Gastrocnemius medialis (tissue), 4 donors: ENCODE measurements at regions not wholly inside any gene's neighbourhood (a gene's known extent, or its start where the extent isn't known, plus 50 kb on each side); places are given as distances from the start of the nearest gene placed in this dataset.
A peak's percentile ranks its signal among the peaks of the same experiment; 100 is the strongest.

ENCODE experiments used
- ATAC-seq, 2 donors: fragments of 150-250 bp; one replicate each; pipeline ENCODE4 v1.9.1; 2016
- DNase-seq, 2 donors: peaks; one replicate each; pipeline ENCODE4 v3.0.0-alpha.2; 2019
- H3K27ac ChIP-seq, 4 donors: fragments of 200-600 bp; sonication (generic); 1 replicate in 1 of 4; 2 replicates in 3 of 4; pipeline ENCODE4 v1.5.1; 2016 to 2018; ENCODE audit warnings: mild to moderate bottlenecking in 2 of 4, moderate library complexity in 1 of 4
- H3K27me3 ChIP-seq, 3 donors: fragments of 200-600 bp; sonication (generic) in 2 of 3; 1 replicate in 1 of 3; 2 replicates in 2 of 3; pipeline versions ENCODE4 v1.5.1 to v1.6.0; 2016 to 2019; ENCODE audit warnings: mild to moderate bottlenecking in 1 of 3, moderate library complexity in 1 of 3
- H3K36me3 ChIP-seq, 2 donors: fragments of 200-600 bp; sonication (generic) in 1 of 2; one replicate each; pipeline ENCODE4 v1.5.1; 2017 to 2018
- H3K4me1 ChIP-seq, 2 donors: fragments of 200-600 bp; sonication (generic) in 1 of 2; one replicate each; pipeline ENCODE4 v1.5.1; 2016 to 2017; ENCODE audit warnings: mild to moderate bottlenecking in 2 of 2
- H3K4me3 ChIP-seq, 4 donors: fragments of 200-600 bp; sonication (generic) in 3 of 4; 1 replicate in 1 of 4; 2 replicates in 3 of 4; pipeline ENCODE4 v1.5.1; 2016 to 2019; ENCODE audit warnings: mild to moderate bottlenecking in 2 of 4
- H3K9me3 ChIP-seq, 3 donors: fragments of 200-600 bp; sonication (generic) in 2 of 3; 1 replicate in 1 of 3; 2 replicates in 2 of 3; pipeline ENCODE4 v1.5.1; 2016 to 2019
- CTCF ChIP-seq, 5 experiments: fragments of 450-650 bp in 3 of 5; fragments of 200-600 bp in 2 of 5; sonication (generic) in 2 of 5; IDR thresholded peaks in 4 of 5; conservative IDR thresholded peaks in 1 of 5; 1 replicate in 4 of 5; 2 replicates in 1 of 5; pipeline ENCODE4 v1.5.1; 2016 to 2019; ENCODE audit warnings: antibody characterized with exemption in 5 of 5, mild to moderate bottlenecking in 3 of 5, moderate library complexity in 3 of 5
- POLR2A ChIP-seq, 2 donors: fragments of 450-650 bp; IDR thresholded peaks; one replicate each; pipeline ENCODE4 v1.6.1; 2017; ENCODE audit warnings: antibody characterized with exemption in 2 of 2, mild to moderate bottlenecking in 2 of 2, moderate library complexity in 2 of 2
- in situ Hi-C, 4 donors: fragments of 200-750 bp; cut with MboI; loops; one replicate each; pipeline versions ENCODE4 v1.15.0 to v1.8.0; 2017; ENCODE audit warnings: low sequenced_read_pairs in 4 of 4
- intact Hi-C: fragments of 100-400 bp; cut with DNase I; formaldehyde crosslinking; loops from one replicate; pipeline ENCODE4 v1.15.1; 2023; ENCODE audit warnings: low total_unique reads

- H3K4me1 ChIP-seq: peaks cover 0 to 5% of the 10 kb centered on the region in 2 donors
- intact Hi-C loops: no loop called here
- TF ChIP-seq CTCF (IDR thresholded peaks at IDR 0.05 in 4 of 5, conservative IDR thresholded peaks at IDR 0.05 in 1 of 5) (no peak), POLR2A (IDR thresholded peaks at IDR 0.05) (no peak)
- no peak for DNase-seq
- H3K9me3 ChIP-seq: no peaks in the 10 kb centered on the region
- H3K27me3 ChIP-seq: no peaks in the 10 kb centered on the region
- H3K36me3 ChIP-seq: no peaks in the 10 kb centered on the region
- no peak for ATAC-seq
- H3K4me3 ChIP-seq: no peak overlapping the region
- in situ Hi-C loops: no loop called here
- H3K27ac ChIP-seq: no peak overlapping the region
These were observed 160.5 kb downstream of the CSNK2A3 start for GRCh38 chr11:11192541-11192940.

DNA sequence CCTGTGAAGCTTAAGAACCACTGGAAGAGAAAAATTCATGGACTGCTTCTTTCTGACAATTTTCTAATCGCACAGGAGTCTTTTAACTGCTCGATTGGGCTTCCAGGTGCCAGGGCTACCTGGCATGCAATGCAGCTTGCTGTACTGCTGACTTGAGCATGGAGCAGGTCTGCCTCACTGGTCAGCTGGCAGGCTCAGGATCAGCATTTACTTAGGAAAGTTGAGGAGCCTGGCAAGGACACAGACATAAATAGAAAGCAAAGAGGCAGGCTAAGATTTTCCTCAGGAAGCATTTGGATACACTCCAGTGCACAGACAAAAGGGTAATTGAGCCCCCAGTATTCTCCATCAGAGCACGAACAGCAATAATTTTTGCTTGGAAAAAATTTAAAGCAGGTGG, 163.5 kb downstream of the CSNK2A3 start:
- no peak overlapping the region for H3K27ac ChIP-seq
- H3K36me3 ChIP-seq: no peaks in the 10 kb centered on the region
- H3K9me3 ChIP-seq: no peaks in the 10 kb centered on the region
- ATAC-seq: peak in 1 of 2 donors; percentile 62
- in situ Hi-C loops (no loop called here), intact Hi-C loops (no loop called here)
- TF ChIP-seq POLR2A (IDR thresholded peaks at IDR 0.05) (no peak), CTCF (IDR thresholded peaks at IDR 0.05 in 4 of 5, conservative IDR thresholded peaks at IDR 0.05 in 1 of 5) (no peak)
- DNase-seq: no peak
- no peaks in the 10 kb centered on the region for H3K27me3 ChIP-seq
- peaks cover 0 to 5% of the 10 kb centered on the region in 2 donors for H3K4me1 ChIP-seq
- no peak overlapping the region for H3K4me3 ChIP-seq

DNA sequence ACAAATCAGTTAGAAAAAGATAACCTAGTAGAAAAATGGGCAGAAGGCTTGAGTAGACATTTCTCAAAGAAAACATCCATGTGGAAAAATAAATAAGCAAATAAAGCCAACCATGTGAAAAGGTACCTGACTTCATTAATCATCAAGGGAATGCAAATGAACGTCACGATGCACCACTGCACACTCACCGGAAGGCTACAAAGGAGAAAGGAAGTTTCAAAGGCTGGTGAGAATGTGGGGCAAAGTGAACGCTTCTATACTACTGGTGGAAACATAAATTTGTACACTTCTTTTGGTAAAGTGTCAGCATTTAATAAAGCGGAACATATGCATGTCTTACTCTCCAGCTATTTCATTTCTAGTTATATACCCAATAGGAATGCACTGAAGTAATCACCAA, 166.8 kb downstream of the CSNK2A3 start:
- in situ Hi-C loops (no loop called here), intact Hi-C loops (no loop called here)
- H3K27ac ChIP-seq: no peak overlapping the region
- TF ChIP-seq CTCF (IDR thresholded peaks at IDR 0.05 in 4 of 5, conservative IDR thresholded peaks at IDR 0.05 in 1 of 5) (no peak), POLR2A (IDR thresholded peaks at IDR 0.05) (no peak)
- H3K4me1 ChIP-seq: peaks cover 0 to 5% of the 10 kb centered on the region in 2 donors
- no peaks in the 10 kb centered on the region for H3K27me3 ChIP-seq
- no peaks in the 10 kb centered on the region for H3K36me3 ChIP-seq
- H3K9me3 ChIP-seq: no peaks in the 10 kb centered on the region
- ATAC-seq (no peak), DNase-seq (no peak)
- no peak overlapping the region for H3K4me3 ChIP-seq

- Histone ChIP-seq H3K4me1 (peaks cover 0 to 7% of the 10 kb centered on the region in 2 donors), H3K27ac (no peak overlapping the region), H3K27me3 (no peaks in the 10 kb centered on the region), H3K4me3 (no peak overlapping the region), H3K36me3 (no peaks in the 10 kb centered on the region), H3K9me3 (no peaks in the 10 kb centered on the region)
- DNase-seq (no peak), ATAC-seq (no peak)
- in situ Hi-C loops (no loop called here), intact Hi-C loops (no loop called here)
- TF ChIP-seq CTCF (IDR thresholded peaks at IDR 0.05 in 4 of 5, conservative IDR thresholded peaks at IDR 0.05 in 1 of 5): no peak
These were observed 170.8 kb downstream of the CSNK2A3 start for GRCh38 chr11:11182261-11182660.
